ENCODE measurements at regions not wholly inside any gene's neighbourhood (a gene's known extent, or its start where the extent isn't known, plus 50 kb on each side); places are given as distances from the start of the nearest gene placed in this dataset.

GRCh38 chr6:133833949-133834359, 55.0 kb upstream of the TCF21 start:
- CTCF ChIA-PET, result no interaction called here
- Mint-ChIP-seq H3K4me3 (no peak overlapping the region), H3K27ac (no peak overlapping the region), H3K27me3 (peaks cover 18 to 38% of the 10 kb centered on the region in 2 donors), H3K9me3 (no peaks in the 10 kb centered on the region), H3K36me3 (no peaks in the 10 kb centered on the region), H3K4me1 (peaks cover 3 to 10% (median 7%) of the 10 kb centered on the region in 3 donors)
- Histone ChIP-seq H3K27me3 (ENCODE audit: insufficient read depth, low read length, poor library complexity, severe bottlenecking) (peaks cover 3% of the 10 kb centered on the region), H3K4me3 (ENCODE audit: low read length) (no peak overlapping the region), H3K4me1 (ENCODE audit: insufficient read depth, low read length) (no peaks in the 10 kb centered on the region), H3K36me3 (ENCODE audit: insufficient read depth, low read length) (no peaks in the 10 kb centered on the region), H3K9me3 (ENCODE audit: low read length) (no peaks in the 10 kb centered on the region), H3K27ac (ENCODE audit: low read depth, low read length) (no peak overlapping the region)
- no peak for DNase-seq
- POLR2A ChIA-PET, result no interaction called here

DNA sequence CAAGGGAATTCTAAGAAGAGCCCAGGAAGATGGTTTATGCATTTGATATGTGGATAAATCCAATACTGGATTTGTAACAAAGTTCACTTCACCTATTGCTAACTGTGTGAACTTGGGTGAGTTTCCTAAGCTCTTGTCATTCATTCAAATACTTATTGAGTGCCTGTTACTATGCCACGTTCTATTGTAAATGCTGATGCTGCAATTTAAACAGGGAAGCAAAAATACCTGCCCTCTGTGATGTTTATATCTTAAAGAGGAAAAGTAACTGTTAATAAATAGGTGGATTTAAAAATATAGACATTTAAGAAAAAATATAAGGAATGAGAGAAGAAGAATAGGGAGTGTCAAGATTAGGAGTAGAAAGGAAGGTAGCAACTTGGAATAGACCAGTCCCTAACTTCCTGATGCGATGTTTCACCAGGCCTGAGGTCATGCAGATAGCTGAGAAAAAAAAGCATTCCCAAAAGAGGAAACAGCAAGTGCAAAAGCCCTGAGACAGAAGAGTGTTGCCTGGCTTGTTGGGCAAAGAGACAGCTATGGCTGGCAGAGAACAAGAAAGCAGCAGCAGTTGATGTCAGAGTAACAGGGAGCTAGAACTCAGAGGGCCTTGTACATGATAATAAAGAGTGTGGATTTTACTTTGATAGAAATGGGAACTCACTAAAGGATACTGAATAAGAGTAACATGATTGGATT, 54.3 kb upstream of the TCF21 start:
- Mint-ChIP-seq H3K4me3 (no peak overlapping the region), H3K36me3 (no peaks in the 10 kb centered on the region), H3K4me1 (peaks cover 3 to 10% (median 7%) of the 10 kb centered on the region in 3 donors), H3K27ac (no peak overlapping the region), H3K27me3 (peaks cover 19 to 45% of the 10 kb centered on the region in 2 donors), H3K9me3 (no peaks in the 10 kb centered on the region)
- Histone ChIP-seq H3K4me1 (ENCODE audit: insufficient read depth, low read length) (no peaks in the 10 kb centered on the region), H3K27ac (ENCODE audit: low read depth, low read length) (no peak overlapping the region), H3K36me3 (ENCODE audit: insufficient read depth, low read length) (no peaks in the 10 kb centered on the region), H3K9me3 (ENCODE audit: low read length) (no peaks in the 10 kb centered on the region), H3K27me3 (ENCODE audit: insufficient read depth, low read length, poor library complexity, severe bottlenecking) (peaks cover 3% of the 10 kb centered on the region), H3K4me3 (ENCODE audit: low read length) (no peak overlapping the region)
- DNase-seq, result no peak
- ChIA-PET POLR2A (no interaction called here), CTCF (no interaction called here)

DNA sequence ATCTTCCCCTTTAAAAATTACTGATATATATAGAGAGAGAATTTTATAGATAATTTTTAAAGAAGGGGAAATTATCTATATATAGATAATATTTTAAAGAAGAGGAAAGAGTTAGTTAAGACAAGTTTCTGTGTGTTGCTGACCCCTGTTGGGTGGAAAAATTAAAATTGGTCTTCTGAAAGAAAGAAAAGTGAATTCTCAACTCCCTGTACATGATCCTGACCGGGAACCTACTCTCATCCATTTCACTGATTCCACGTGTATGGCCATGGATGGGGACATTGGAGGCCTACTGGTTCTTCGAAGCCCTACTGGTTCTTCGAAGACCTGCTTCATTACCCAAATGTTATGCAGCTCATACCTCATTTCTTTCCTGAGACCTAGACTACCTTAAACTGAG, 53.0 kb upstream of the TCF21 start:
- POLR2A ChIA-PET, result no interaction called here
- Histone ChIP-seq H3K9me3 (ENCODE audit: low read length) (no peaks in the 10 kb centered on the region), H3K36me3 (ENCODE audit: insufficient read depth, low read length) (no peaks in the 10 kb centered on the region), H3K27ac (ENCODE audit: low read depth, low read length) (no peak overlapping the region), H3K27me3 (ENCODE audit: insufficient read depth, low read length, poor library complexity, severe bottlenecking) (peaks cover 3% of the 10 kb centered on the region), H3K4me1 (ENCODE audit: insufficient read depth, low read length) (no peaks in the 10 kb centered on the region), H3K4me3 (ENCODE audit: low read length) (no peak overlapping the region)
- no peak overlapping the region for H3K4me3 Mint-ChIP-seq
- no peaks in the 10 kb centered on the region for H3K36me3 Mint-ChIP-seq
- peaks cover 3 to 10% (median 7%) of the 10 kb centered on the region in 3 donors for H3K4me1 Mint-ChIP-seq
- no peaks in the 10 kb centered on the region for H3K9me3 Mint-ChIP-seq
- DNase-seq, result no peak
- CTCF ChIA-PET, result no interaction called here
- no peak overlapping the region for H3K27ac Mint-ChIP-seq
- H3K27me3 Mint-ChIP-seq, result peaks cover 22 to 45% of the 10 kb centered on the region in 2 donors

DNA sequence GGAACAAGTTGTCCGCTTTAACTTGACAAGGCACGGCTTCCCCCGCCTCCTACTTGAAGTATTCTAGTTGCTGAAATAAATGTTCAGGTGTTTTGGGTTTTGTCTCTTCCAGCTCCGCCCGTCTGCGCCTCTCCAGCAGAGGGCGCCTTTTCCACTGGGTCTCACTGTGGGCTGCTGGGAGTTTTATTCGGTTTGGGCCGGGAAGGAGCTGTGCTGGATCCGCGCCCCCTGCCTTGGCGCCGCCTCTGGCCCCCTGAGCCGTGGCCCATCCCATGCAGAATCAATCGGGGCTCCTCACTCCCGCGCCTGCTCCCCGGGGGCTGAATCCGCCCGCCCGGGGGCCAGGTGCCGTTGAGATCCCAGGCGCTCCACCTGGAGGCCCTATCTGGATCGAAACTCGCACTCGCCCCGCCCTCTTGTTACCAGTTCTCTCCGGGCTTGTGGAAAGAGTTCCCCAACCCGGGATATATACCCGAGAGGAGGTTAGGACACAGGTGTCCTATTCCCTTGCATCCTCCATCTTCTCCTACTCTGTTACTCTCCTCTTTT, 51.0 kb upstream of the TCF21 start:
- Mint-ChIP-seq H3K36me3 (no peaks in the 10 kb centered on the region), H3K27ac (peak overlapping the region in 1 of 8 donors; percentile 74), H3K9me3 (no peaks in the 10 kb centered on the region), H3K27me3 (peaks cover 22 to 50% of the 10 kb centered on the region in 2 donors), H3K4me1 (peaks cover 3 to 10% (median 7%) of the 10 kb centered on the region in 3 donors), H3K4me3 (peak overlapping the region in 6 of 7 donors; percentile 38 to 76 (median 58))
- Histone ChIP-seq H3K4me3 (ENCODE audit: low read length) (peak overlapping the region; percentile 14), H3K27me3 (ENCODE audit: insufficient read depth, low read length, poor library complexity, severe bottlenecking) (peaks cover 3% of the 10 kb centered on the region), H3K4me1 (ENCODE audit: insufficient read depth, low read length) (no peaks in the 10 kb centered on the region), H3K9me3 (ENCODE audit: low read length) (no peaks in the 10 kb centered on the region), H3K36me3 (ENCODE audit: insufficient read depth, low read length) (no peaks in the 10 kb centered on the region), H3K27ac (ENCODE audit: low read depth, low read length) (no peak overlapping the region)
- ChIA-PET CTCF (interaction anchor here (1.0 to 1.1 kb wide), 2 partner anchors 13 to 79 kb away, joined by 3 to 4 read pairs; no protein-coding TSS in a partner anchor), POLR2A (no interaction called here)
- peak; percentile 28 to 57 (median 31) for DNase-seq
